Liver (tissue), 3 donors: ENCODE measurements at regions not wholly inside any gene's neighbourhood (a gene's known extent, or its start where the extent isn't known, plus 50 kb on each side); places are given as distances from the start of the nearest gene placed in this dataset. TPM values are rescaled to one million over a fixed set of nuclear protein-coding genes. Genes with fewer than 3 reads are reported as not detected.

ENCODE experiments used
- FOXA2 ChIP-seq: IDR thresholded peaks from 2 replicates; pipeline ENCODE4 v1.6.1; 2016; ENCODE audit warnings: antibody characterized with exemption
- RXRA ChIP-seq, 2 donors: IDR thresholded peaks; 2 replicates each; pipeline ENCODE4 v1.6.1; 2017 to 2018; ENCODE audit warnings: antibody characterized with exemption in 2 of 2, mild to moderate bottlenecking in 1 of 2
- YY1 ChIP-seq: IDR thresholded peaks from 2 replicates; pipeline ENCODE4 v1.6.1; 2016; ENCODE audit warnings: antibody characterized with exemption, mild to moderate bottlenecking
- small RNA-seq: library from RNA; depleted of rRNA; stranded (forward); fragments of <200 nt; gene quantifications from one replicate; pipeline ENCODE3, GENCODE V24; 2014
- TF ChIP-seq, protein P1 (sequence below): IDR thresholded peaks from 2 replicates; pipeline ENCODE4 v1.6.1; 2016; ENCODE audit warnings: antibody characterized with exemption
- TF ChIP-seq, protein P2 (sequence below): IDR thresholded peaks from 2 replicates; pipeline ENCODE4 v1.6.1; 2016; ENCODE audit warnings: antibody characterized with exemption, mild to moderate bottlenecking
- donor health status: healthy.

DNA sequence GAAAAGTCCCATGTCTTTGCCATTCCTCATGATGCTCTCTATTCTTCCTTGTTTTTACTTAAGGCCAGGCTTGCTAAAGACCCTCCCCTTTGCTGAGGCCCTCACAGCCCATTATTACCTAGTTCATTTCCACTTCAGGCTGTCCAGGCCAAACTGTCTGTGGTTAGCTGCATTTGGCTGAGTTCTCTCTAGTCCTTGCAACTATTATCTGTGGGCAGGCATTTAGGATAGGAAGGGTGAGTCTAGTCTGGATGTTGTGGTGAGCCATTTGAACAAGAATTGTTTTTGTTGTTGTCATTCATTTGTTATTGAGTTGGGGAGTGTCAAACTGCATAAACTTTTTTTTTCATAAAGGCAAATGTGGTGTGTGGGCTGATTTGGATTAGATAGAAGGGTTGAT lies 182.4 kb downstream of the CD109 start (continued):
- TF ChIP-seq, protein P1, sequence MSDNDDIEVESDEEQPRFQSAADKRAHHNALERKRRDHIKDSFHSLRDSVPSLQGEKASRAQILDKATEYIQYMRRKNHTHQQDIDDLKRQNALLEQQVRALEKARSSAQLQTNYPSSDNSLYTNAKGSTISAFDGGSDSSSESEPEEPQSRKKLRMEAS, result no peak
- no peak for TF ChIP-seq FOXA2
- no peak for TF ChIP-seq RXRA (IDR thresholded peaks at IDR 0.05)
- TF ChIP-seq YY1, result no peak
- TF ChIP-seq, protein P2, sequence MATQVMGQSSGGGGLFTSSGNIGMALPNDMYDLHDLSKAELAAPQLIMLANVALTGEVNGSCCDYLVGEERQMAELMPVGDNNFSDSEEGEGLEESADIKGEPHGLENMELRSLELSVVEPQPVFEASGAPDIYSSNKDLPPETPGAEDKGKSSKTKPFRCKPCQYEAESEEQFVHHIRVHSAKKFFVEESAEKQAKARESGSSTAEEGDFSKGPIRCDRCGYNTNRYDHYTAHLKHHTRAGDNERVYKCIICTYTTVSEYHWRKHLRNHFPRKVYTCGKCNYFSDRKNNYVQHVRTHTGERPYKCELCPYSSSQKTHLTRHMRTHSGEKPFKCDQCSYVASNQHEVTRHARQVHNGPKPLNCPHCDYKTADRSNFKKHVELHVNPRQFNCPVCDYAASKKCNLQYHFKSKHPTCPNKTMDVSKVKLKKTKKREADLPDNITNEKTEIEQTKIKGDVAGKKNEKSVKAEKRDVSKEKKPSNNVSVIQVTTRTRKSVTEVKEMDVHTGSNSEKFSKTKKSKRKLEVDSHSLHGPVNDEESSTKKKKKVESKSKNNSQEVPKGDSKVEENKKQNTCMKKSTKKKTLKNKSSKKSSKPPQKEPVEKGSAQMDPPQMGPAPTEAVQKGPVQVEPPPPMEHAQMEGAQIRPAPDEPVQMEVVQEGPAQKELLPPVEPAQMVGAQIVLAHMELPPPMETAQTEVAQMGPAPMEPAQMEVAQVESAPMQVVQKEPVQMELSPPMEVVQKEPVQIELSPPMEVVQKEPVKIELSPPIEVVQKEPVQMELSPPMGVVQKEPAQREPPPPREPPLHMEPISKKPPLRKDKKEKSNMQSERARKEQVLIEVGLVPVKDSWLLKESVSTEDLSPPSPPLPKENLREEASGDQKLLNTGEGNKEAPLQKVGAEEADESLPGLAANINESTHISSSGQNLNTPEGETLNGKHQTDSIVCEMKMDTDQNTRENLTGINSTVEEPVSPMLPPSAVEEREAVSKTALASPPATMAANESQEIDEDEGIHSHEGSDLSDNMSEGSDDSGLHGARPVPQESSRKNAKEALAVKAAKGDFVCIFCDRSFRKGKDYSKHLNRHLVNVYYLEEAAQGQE, result no peak

Small RNA genes lying in the stretch of these regions (small RNA-seq; reads per million reads assigned to genes)
- gene AL356277.1 (not detected), gene TXNP7 (not detected)
